SK-N-SH (cell line): ENCODE measurements at regions not wholly inside any gene's neighbourhood (a gene's known extent, or its start where the extent isn't known, plus 50 kb on each side); places are given as distances from the start of the nearest gene placed in this dataset.

Experiments used
- CTCF ChIA-PET: fragments of 300-600, 350-600 bp; formaldehyde crosslinking; extraction: SDS; loops from one replicate; lab custom pipeline; 2021; lab: Yijun Ruan, JAX
- POLR2A ChIA-PET: fragments of 350-600 bp; sonication (Branson Sonifier 250); formaldehyde crosslinking; extraction: SDS; loops from one replicate; lab custom pipeline; 2020; ENCODE audit warnings: antibody characterized with exemption, inconsistent platforms; lab: Yijun Ruan, JAX
- DNase-seq: peaks from one replicate; pipeline ENCODE4 v3.0.0; 2012
- H2AFZ ChIP-seq: fragments of 200-600 bp; sonication (generic); 2 replicates; pipeline ENCODE4 v1.8.1; 2016; ENCODE audit warnings: antibody characterized with exemption, mild to moderate bottlenecking, low read depth
- H3F3A ChIP-seq: fragments of 200-600 bp; sonication (generic); replicated peaks from 2 replicates; pipeline ENCODE3; 2016; ENCODE audit warnings: antibody characterized with exemption, mild to moderate bottlenecking; ENCODE audit not compliant: insufficient read depth
- H3K27ac ChIP-seq, 2 experiments: fragments of 200-500 bp in 1 of 2; fragments of 200-600 bp in 1 of 2; sonication (Bioruptor generic) in 1 of 2; sonication (generic), shearing (Covaris generic) in 1 of 2; 2 replicates each; pipeline versions ENCODE4 v1.5.1 to v1.6.1; 2014 to 2016; ENCODE audit warnings: low read depth in 2 of 2, inconsistent platforms in 1 of 2, low read length in 1 of 2, mild to moderate bottlenecking in 1 of 2, mixed read lengths in 1 of 2
- H3K27me3 ChIP-seq: fragments of 200-600 bp; sonication (generic), shearing (Covaris generic); 2 replicates; pipeline ENCODE4 v1.6.1; 2016; ENCODE audit warnings: mixed run types; ENCODE audit not compliant: insufficient read depth
- H3K36me3 ChIP-seq, 2 experiments: fragments of 200-500 bp in 1 of 2; fragments of 200-600 bp in 1 of 2; sonication (Bioruptor generic) in 1 of 2; sonication (generic) in 1 of 2; replicated peaks in 1 of 2; 2 replicates each; pipeline versions ENCODE3 to v1.5.1; 2014 to 2016; ENCODE audit warnings: low read length in 1 of 2, mild to moderate bottlenecking in 1 of 2; ENCODE audit not compliant: insufficient read depth in 2 of 2, control insufficient read depth in 1 of 2
- H3K4me1 ChIP-seq, 2 experiments: fragments of 200-500 bp in 1 of 2; fragments of 200-600 bp in 1 of 2; sonication (Bioruptor generic) in 1 of 2; sonication (generic), shearing (Covaris generic) in 1 of 2; 2 replicates each; pipeline versions ENCODE4 v1.5.1 to v1.6.1; 2014 to 2016; ENCODE audit warnings: low read depth in 1 of 2, low read length in 1 of 2, mixed run types in 1 of 2; ENCODE audit not compliant: insufficient read depth in 2 of 2, control insufficient read depth in 1 of 2
- H3K4me2 ChIP-seq: fragments of 200-600 bp; sonication (generic), shearing (Covaris generic); 2 replicates; pipeline ENCODE4 v1.6.1; 2017; ENCODE audit warnings: mixed run types
- H3K4me3 ChIP-seq, 2 experiments: fragments of 200-500 bp in 1 of 2; fragments of 200-600 bp in 1 of 2; sonication (Bioruptor generic) in 1 of 2; sonication (generic), shearing (Covaris generic) in 1 of 2; 2 replicates each; pipeline versions ENCODE4 v1.5.1 to v1.8.1; 2014 to 2016; ENCODE audit warnings: low read depth in 2 of 2, inconsistent platforms in 1 of 2, low read length in 1 of 2, mild to moderate bottlenecking in 1 of 2, mixed read lengths in 1 of 2, moderate library complexity in 1 of 2
- H3K79me2 ChIP-seq: fragments of 200-600 bp; sonication (generic); 2 replicates; pipeline ENCODE4 v1.8.1; 2017; ENCODE audit warnings: mild to moderate bottlenecking; ENCODE audit not compliant: insufficient read depth
- H3K9ac ChIP-seq: fragments of 200-600 bp; sonication (generic); 2 replicates; pipeline ENCODE4 v1.6.1; 2017; ENCODE audit warnings: mixed run types
- H3K9me2 ChIP-seq: fragments of 200-600 bp; sonication (generic); 2 replicates; pipeline ENCODE4 v1.6.1; 2017; ENCODE audit warnings: mixed run types
- H3K9me3 ChIP-seq: fragments of 200-600 bp; sonication (generic); 2 replicates; pipeline ENCODE4 v1.6.1; 2017; ENCODE audit warnings: mixed run types, mild to moderate bottlenecking, moderate library complexity
- H4K20me1 ChIP-seq: fragments of 200-600 bp; sonication (generic); 2 replicates; pipeline ENCODE4 v1.6.1; 2017; ENCODE audit warnings: mild to moderate bottlenecking, mixed run types; ENCODE audit not compliant: insufficient read depth
- CHD2 ChIP-seq: fragments of 150-350 bp; IDR thresholded peaks from 2 replicates; pipeline ENCODE4 v1.6.1; 2018; ENCODE audit warnings: low read length; ENCODE audit not compliant: partially characterized antibody
- EZH2phosphoT487 ChIP-seq: fragments of 200-600 bp; sonication (generic); IDR thresholded peaks from 2 replicates; pipeline ENCODE4 v1.6.1; 2017; ENCODE audit warnings: low read depth, mixed run types, mild to moderate bottlenecking, antibody characterized with exemption, moderate library complexity, borderline replicate concordance
- FOSL2 ChIP-seq: IDR thresholded peaks from 2 replicates; pipeline ENCODE4 v1.4.0; 2012; ENCODE audit warnings: low read depth, mild to moderate bottlenecking, moderate library complexity, borderline replicate concordance
- FOXJ3 ChIP-seq: sonication (generic); formaldehyde crosslinking; IDR thresholded peaks from 2 replicates; pipeline ENCODE4 v1.5.1; 2020; ENCODE audit warnings: mild to moderate bottlenecking, missing genetic modification reagents
- FOXM1 ChIP-seq: IDR thresholded peaks from 2 replicates; pipeline ENCODE4 v1.4.0; 2012; ENCODE audit warnings: low read depth, mild to moderate bottlenecking
- GATA2 ChIP-seq: sonication (generic); formaldehyde crosslinking; IDR thresholded peaks from 2 replicates; pipeline ENCODE4 v1.5.0; 2020; ENCODE audit warnings: mild to moderate bottlenecking, missing genetic modification reagents
- MXI1 ChIP-seq: IDR thresholded peaks from 2 replicates; pipeline ENCODE4 v1.6.1; 2012; ENCODE audit warnings: mild to moderate bottlenecking, low read depth, low read length, improper control_type of control experiment
- NFIC ChIP-seq: IDR thresholded peaks from 2 replicates; pipeline ENCODE4 v1.4.0; 2012; ENCODE audit warnings: borderline replicate concordance
- NRF1 ChIP-seq: IDR thresholded peaks from 2 replicates; pipeline ENCODE4 v1.6.1; 2012; ENCODE audit warnings: low read depth, mild to moderate bottlenecking, low read length
- RAD21 ChIP-seq: IDR thresholded peaks from 2 replicates; pipeline ENCODE4 v1.6.1; 2012; ENCODE audit warnings: mild to moderate bottlenecking, low read length
- RCOR1 ChIP-seq: fragments of 150-350 bp; IDR thresholded peaks from 2 replicates; pipeline ENCODE4 v1.6.1; 2017; ENCODE audit warnings: antibody characterized with exemption, low read length
- RFX5 ChIP-seq: IDR thresholded peaks from 2 replicates; pipeline ENCODE4 v1.6.1; 2012; ENCODE audit warnings: mild to moderate bottlenecking, improper control_type of control experiment, low read length
- RXRA ChIP-seq: IDR thresholded peaks from 2 replicates; pipeline ENCODE4 v1.4.0; 2012; ENCODE audit warnings: low read depth, mild to moderate bottlenecking, borderline replicate concordance
- SIN3A ChIP-seq: IDR thresholded peaks from 2 replicates; pipeline ENCODE4 v1.6.1; 2012; ENCODE audit warnings: low read depth, mild to moderate bottlenecking, low read length, moderate library complexity, borderline replicate concordance
- TAF1 ChIP-seq: IDR thresholded peaks from 2 replicates; pipeline ENCODE4 v1.6.1; 2012; ENCODE audit warnings: low read depth, mild to moderate bottlenecking, low read length, moderate library complexity, borderline replicate concordance
- TCF12 ChIP-seq: IDR thresholded peaks from 2 replicates; pipeline ENCODE4 v1.4.0; 2012
- TEAD4 ChIP-seq: IDR thresholded peaks from 2 replicates; pipeline ENCODE4 v1.4.0; 2012; ENCODE audit warnings: mild to moderate bottlenecking, borderline replicate concordance; ENCODE audit not compliant: insufficient read depth
- YY1 ChIP-seq: IDR thresholded peaks from 2 replicates; pipeline ENCODE4 v1.4.0; 2012; ENCODE audit warnings: low read depth, mild to moderate bottlenecking
- WGBS: methylation state at CpG from one replicate; pipeline ENCODE4 v1.1.6; 2017; ENCODE audit warnings: low lambda C conversion rate; 5-methylcytosine and 5-hydroxymethylcytosine counted together
- TF ChIP-seq, protein P1 (sequence below): IDR thresholded peaks from 2 replicates; pipeline ENCODE4 v1.4.0; 2012; ENCODE audit warnings: low read depth, borderline replicate concordance
- TF ChIP-seq, protein P2 (sequence below): IDR thresholded peaks from 2 replicates; pipeline ENCODE4 v1.4.0; 2012; ENCODE audit warnings: low read depth, borderline replicate concordance
- TF ChIP-seq, protein P3 (sequence below): IDR thresholded peaks from 2 replicates; pipeline ENCODE4; 2012

DNA sequence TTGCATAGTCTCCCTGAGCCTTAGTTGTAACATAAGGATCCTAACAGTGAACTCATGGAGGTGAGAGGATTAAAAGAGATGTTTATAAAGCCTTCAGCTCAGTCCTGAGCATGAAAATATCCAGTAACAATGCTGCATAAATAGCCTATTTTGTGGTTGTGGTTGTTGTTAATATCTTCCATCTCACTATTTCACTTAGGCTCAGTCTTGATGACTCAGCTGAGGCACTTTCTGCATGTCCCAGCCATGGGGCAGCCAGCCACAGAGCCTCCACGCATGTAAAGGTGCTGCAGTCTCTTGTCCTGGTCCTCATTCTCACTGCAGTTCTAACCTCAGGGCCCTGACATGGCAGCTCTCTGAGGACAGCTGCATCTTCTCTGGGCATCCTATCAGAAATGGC is 218.8 kb upstream of the PKDCC start:
- H3K4me3 ChIP-seq, result no peak overlapping the region
- TF ChIP-seq EZH2phosphoT487 (no peak), TCF12 (no peak), FOXM1 (no peak), MXI1 (no peak), RAD21 (no peak), TEAD4 (no peak), RFX5 (no peak), RXRA (no peak), NRF1 (no peak), RCOR1 (no peak), FOSL2 (no peak), SIN3A (no peak), CHD2 (no peak), TAF1 (no peak)
- TF ChIP-seq, protein P1, sequence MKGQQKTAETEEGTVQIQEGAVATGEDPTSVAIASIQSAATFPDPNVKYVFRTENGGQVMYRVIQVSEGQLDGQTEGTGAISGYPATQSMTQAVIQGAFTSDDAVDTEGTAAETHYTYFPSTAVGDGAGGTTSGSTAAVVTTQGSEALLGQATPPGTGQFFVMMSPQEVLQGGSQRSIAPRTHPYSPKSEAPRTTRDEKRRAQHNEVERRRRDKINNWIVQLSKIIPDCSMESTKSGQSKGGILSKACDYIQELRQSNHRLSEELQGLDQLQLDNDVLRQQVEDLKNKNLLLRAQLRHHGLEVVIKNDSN, result no peak
- TF ChIP-seq, protein P2, sequence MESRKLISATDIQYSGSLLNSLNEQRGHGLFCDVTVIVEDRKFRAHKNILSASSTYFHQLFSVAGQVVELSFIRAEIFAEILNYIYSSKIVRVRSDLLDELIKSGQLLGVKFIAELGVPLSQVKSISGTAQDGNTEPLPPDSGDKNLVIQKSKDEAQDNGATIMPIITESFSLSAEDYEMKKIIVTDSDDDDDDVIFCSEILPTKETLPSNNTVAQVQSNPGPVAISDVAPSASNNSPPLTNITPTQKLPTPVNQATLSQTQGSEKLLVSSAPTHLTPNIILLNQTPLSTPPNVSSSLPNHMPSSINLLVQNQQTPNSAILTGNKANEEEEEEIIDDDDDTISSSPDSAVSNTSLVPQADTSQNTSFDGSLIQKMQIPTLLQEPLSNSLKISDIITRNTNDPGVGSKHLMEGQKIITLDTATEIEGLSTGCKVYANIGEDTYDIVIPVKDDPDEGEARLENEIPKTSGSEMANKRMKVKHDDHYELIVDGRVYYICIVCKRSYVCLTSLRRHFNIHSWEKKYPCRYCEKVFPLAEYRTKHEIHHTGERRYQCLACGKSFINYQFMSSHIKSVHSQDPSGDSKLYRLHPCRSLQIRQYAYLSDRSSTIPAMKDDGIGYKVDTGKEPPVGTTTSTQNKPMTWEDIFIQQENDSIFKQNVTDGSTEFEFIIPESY, result no peak
- 0 out of 2 replicates have a peak, but pooled peaks cover 6% of the 10 kb centered on the region for H3K27me3 ChIP-seq
- 57% methylated on average over 1 of the region's 1 CpG for WGBS
- H4K20me1 ChIP-seq, result no peaks in the 10 kb centered on the region
- no peaks in the 10 kb centered on the region for H3K79me2 ChIP-seq
- H3K4me2 ChIP-seq, result no peak overlapping the region
- H3K36me3 ChIP-seq, result no peaks in the 10 kb centered on the region
- ChIA-PET CTCF (interaction anchor here (7.2 kb wide), 1 partner anchor 12 kb away, joined by 44 read pairs; no protein-coding TSS in a partner anchor), POLR2A (no interaction called here)
- H3K9me2 ChIP-seq, result no peaks in the 10 kb centered on the region
- no peaks in the 10 kb centered on the region for H3K9me3 ChIP-seq
- no peaks in the 10 kb centered on the region for H3K4me1 ChIP-seq
- H2AFZ ChIP-seq, result no peak overlapping the region
- no peak overlapping the region for H3K9ac ChIP-seq
- no peak overlapping the region for H3K27ac ChIP-seq
- H3F3A ChIP-seq, result no peaks in the 10 kb centered on the region
- DNase-seq, result no peak

DNA sequence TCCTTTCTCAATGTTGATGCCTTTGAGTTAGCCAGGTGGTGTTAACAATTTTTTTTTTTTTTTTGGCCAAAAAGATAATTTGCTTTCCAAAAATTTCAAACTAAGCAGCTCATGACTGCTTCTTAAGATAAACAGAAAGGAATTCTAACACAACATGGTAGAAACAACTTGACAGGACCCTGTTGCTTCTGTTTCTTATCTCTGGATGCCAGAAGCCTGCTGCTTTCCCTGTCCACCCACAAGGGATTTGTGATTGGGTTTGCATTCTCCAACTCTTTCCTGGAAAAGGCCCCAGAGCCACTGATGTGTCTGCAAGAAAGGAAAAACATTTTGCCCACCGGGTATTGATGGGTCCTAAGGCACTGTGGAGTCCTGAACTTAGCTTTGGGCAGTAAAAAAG is 217.2 kb upstream of the PKDCC start:
- no peak overlapping the region for H3K4me3 ChIP-seq
- no peak overlapping the region for H2AFZ ChIP-seq
- H3K4me2 ChIP-seq, result no peak overlapping the region
- no peak for DNase-seq
- H3K36me3 ChIP-seq, result no peaks in the 10 kb centered on the region
- H3K9ac ChIP-seq, result no peak overlapping the region
- no peaks in the 10 kb centered on the region for H3K9me3 ChIP-seq
- 0 out of 2 replicates have a peak, but pooled peaks cover 6% of the 10 kb centered on the region for H3K27me3 ChIP-seq
- no peaks in the 10 kb centered on the region for H3K9me2 ChIP-seq
- ChIA-PET CTCF (interaction anchor here (0.7 to 7.2 kb wide), 3 partner anchors 11 to 256 kb away, joined by 3 to 44 read pairs (median 3); no protein-coding TSS in a partner anchor), POLR2A (interaction anchor here (0.5 to 1.0 kb wide), 2 partner anchors 18 to 1379 kb away, joined by 3 to 5 read pairs; no protein-coding TSS in a partner anchor)
- no peaks in the 10 kb centered on the region for H3K4me1 ChIP-seq
- 0% methylated on average over 1 of the region's 1 CpG for WGBS
- H3F3A ChIP-seq, result no peaks in the 10 kb centered on the region
- H3K79me2 ChIP-seq, result no peaks in the 10 kb centered on the region
- no peaks in the 10 kb centered on the region for H4K20me1 ChIP-seq
- no peak overlapping the region for H3K27ac ChIP-seq
- TF ChIP-seq, protein P1, result no peak
- TF ChIP-seq RFX5 (no peak), FOXM1 (no peak), YY1 (no peak), NFIC (no peak), EZH2phosphoT487 (no peak), MXI1 (no peak), GATA2 (CRISPR knock-in tag) (no peak), RAD21 (no peak), FOXJ3 (CRISPR knock-in tag) (no peak), TAF1 (no peak), TEAD4 (no peak), TCF12 (no peak), NRF1 (no peak)
- TF ChIP-seq, protein P2, result no peak
- TF ChIP-seq, protein P3, sequence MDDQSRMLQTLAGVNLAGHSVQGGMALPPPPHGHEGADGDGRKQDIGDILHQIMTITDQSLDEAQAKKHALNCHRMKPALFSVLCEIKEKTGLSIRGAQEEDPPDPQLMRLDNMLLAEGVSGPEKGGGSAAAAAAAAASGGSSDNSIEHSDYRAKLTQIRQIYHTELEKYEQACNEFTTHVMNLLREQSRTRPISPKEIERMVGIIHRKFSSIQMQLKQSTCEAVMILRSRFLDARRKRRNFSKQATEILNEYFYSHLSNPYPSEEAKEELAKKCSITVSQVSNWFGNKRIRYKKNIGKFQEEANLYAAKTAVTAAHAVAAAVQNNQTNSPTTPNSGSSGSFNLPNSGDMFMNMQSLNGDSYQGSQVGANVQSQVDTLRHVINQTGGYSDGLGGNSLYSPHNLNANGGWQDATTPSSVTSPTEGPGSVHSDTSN, result no peak
